Osteocyte (in vitro differentiated cells): ENCODE measurements at regions not wholly inside any gene's neighbourhood (a gene's known extent, or its start where the extent isn't known, plus 50 kb on each side); places are given as distances from the start of the nearest gene placed in this dataset.

Source experiments
- DNase-seq: peaks from one replicate; pipeline ENCODE4 v3.0.0; 2021; ENCODE audit warnings: mixed read lengths; ENCODE audit not compliant: unreplicated experiment; ENCODE audit errors: extremely low spot score
- H3K27ac Mint-ChIP-seq: one replicate; pipeline ENCODE4 v1.8.0; 2021; ENCODE audit warnings: mild to moderate bottlenecking, mixed read lengths; ENCODE audit not compliant: unreplicated experiment
- H3K27me3 Mint-ChIP-seq: one replicate; pipeline ENCODE4 v1.8.0; 2021; ENCODE audit warnings: mixed read lengths; ENCODE audit not compliant: unreplicated experiment
- H3K36me3 Mint-ChIP-seq: one replicate; pipeline ENCODE4 v1.8.0; 2021; ENCODE audit warnings: mixed read lengths; ENCODE audit not compliant: unreplicated experiment
- H3K4me1 Mint-ChIP-seq: one replicate; pipeline ENCODE4 v1.8.0; 2021; ENCODE audit warnings: mixed read lengths; ENCODE audit not compliant: unreplicated experiment
- H3K4me3 Mint-ChIP-seq: one replicate; pipeline ENCODE4 v1.8.0; 2021; ENCODE audit warnings: mild to moderate bottlenecking, moderate library complexity, mixed read lengths; ENCODE audit not compliant: unreplicated experiment
- H3K9me3 Mint-ChIP-seq: one replicate; pipeline ENCODE4 v1.8.0; 2021; ENCODE audit warnings: mixed read lengths; ENCODE audit not compliant: unreplicated experiment
- TF ChIP-seq, protein P1 (sequence below): fragments of 200-600 bp; sonication (generic); IDR thresholded peaks from 2 replicates; pipeline ENCODE4 v1.5.0; 2021; ENCODE audit warnings: antibody characterized with exemption, mild to moderate bottlenecking, moderate library complexity

DNA sequence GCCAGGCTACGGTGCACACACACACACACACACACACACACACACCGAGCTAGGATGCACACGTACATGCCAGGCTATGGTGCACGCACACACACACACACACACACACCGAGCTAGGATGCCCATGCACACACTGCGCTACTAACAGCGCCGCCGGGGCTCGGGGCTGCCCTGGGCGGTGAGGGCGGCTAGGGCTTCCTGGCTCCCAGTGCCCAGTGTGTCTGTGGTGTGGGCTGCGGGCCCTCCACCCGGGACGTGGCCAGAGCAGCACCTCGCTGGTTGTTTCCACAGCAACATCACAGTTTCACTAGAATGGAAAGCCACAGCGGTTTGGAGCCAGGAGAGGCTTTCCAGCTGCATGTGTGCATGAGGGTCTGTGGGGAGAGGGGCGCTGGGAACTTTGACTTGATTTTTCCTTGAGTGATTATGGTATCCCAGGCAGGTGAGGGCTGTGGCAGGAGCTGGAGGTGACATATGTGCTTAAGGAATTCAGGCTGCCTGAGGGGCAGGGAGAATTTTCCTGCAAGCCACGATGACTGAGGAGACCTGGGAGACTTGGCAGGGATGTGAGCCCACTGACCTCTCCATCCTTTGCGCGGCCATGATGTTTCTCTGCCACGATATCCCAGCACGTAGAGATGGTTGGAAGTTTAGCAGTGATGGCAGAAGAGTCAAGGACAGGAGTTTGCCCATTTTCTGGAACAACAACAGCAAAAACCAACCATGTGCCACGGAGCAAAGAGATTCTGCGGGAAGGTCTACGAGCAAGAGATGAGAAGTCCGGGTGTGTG, 195.9 kb downstream of the SNX19 start:
- Mint-ChIP-seq H3K4me3 (no peak overlapping the region), H3K27ac (no peak overlapping the region), H3K9me3 (no peaks in the 10 kb centered on the region), H3K36me3 (peaks cover 2% of the 10 kb centered on the region), H3K4me1 (peaks cover 55% of the 10 kb centered on the region), H3K27me3 (no peaks in the 10 kb centered on the region)
- peak; percentile 75 for DNase-seq
- TF ChIP-seq, protein P1, sequence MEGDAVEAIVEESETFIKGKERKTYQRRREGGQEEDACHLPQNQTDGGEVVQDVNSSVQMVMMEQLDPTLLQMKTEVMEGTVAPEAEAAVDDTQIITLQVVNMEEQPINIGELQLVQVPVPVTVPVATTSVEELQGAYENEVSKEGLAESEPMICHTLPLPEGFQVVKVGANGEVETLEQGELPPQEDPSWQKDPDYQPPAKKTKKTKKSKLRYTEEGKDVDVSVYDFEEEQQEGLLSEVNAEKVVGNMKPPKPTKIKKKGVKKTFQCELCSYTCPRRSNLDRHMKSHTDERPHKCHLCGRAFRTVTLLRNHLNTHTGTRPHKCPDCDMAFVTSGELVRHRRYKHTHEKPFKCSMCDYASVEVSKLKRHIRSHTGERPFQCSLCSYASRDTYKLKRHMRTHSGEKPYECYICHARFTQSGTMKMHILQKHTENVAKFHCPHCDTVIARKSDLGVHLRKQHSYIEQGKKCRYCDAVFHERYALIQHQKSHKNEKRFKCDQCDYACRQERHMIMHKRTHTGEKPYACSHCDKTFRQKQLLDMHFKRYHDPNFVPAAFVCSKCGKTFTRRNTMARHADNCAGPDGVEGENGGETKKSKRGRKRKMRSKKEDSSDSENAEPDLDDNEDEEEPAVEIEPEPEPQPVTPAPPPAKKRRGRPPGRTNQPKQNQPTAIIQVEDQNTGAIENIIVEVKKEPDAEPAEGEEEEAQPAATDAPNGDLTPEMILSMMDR = no peak

DNA sequence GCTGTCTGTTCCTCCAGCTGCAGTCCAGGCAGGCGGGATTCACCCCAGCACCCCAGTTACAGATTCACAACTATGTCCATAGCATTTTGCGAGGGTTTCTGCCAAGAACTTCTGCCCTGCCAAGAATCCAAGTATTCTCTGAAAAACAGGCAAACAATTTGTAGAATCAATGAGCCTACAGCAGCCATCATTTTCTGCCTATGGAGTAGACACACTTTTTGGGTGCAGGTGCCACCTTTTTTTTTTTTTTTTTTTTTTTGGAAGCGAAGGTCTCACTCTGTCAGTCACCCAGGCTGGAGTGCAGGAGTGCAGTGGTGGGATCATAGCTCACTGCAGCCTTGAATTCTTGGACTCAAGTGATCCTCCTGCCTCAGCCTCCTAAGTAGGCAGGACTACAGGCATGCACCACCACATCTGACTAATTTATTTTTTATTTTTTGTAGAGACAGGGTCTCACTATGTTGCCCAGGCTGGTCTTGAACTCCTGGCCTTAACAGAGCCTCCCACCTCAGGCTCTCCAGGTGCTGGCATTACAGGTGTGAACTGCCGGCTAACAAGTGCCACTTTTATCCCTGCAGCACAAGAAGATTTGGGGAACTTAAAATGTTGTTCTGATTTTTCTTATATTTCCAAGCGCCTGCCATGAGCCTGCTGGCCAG, 195.1 kb downstream of the SNX19 start:
- DNase-seq = peak; percentile 11
- Mint-ChIP-seq H3K4me3 (no peak overlapping the region), H3K4me1 (peaks cover 61% of the 10 kb centered on the region), H3K27me3 (no peaks in the 10 kb centered on the region), H3K9me3 (no peaks in the 10 kb centered on the region), H3K36me3 (peaks cover 2% of the 10 kb centered on the region), H3K27ac (no peak overlapping the region)
- TF ChIP-seq, protein P1 = no peak

DNA sequence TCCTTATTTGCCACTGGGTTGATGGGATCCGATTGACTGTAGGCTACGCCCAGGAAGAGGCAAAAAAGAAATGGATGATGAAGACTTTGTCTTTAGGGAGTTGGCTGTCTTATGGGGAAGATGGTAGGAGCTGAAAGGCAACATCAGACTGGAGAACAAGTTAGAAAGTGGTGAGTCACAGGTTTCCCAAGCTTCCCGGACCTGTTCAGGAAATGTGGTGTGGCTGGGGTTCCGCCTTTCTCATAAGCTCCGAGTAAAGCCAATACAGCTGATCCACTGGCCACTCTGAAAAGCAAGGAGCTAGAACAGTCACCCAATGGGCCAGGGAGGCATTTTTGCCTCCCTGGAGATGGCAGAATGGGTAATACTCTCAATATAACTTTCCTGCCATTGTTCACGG, 194.5 kb downstream of the SNX19 start:
- Mint-ChIP-seq H3K4me3 (no peak overlapping the region), H3K27ac (no peak overlapping the region), H3K27me3 (no peaks in the 10 kb centered on the region), H3K36me3 (peaks cover 2% of the 10 kb centered on the region), H3K4me1 (peaks cover 62% of the 10 kb centered on the region), H3K9me3 (no peaks in the 10 kb centered on the region)
- DNase-seq = peak; percentile 15
- TF ChIP-seq, protein P1 = no peak

DNA sequence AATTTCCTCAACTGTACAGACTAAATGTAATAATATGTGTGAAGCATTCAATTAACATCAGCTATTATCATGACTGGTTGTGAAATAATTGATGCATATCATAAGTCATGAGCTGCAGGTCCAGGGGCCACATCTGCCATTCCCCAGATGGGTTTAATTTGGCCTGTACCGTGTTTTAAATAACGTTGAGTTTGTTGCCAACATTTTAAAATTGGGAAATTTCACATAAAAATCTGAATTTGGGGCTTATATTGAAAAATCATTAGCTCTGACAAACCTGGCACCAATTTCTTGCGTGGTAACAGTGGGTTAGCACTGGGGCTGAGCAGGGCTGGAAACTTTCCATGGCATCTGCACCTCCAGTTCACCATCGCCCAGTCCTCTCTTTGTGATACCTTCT, 193.9 kb downstream of the SNX19 start:
- Mint-ChIP-seq H3K36me3 (peaks cover 2% of the 10 kb centered on the region), H3K9me3 (no peaks in the 10 kb centered on the region), H3K27ac (no peak overlapping the region), H3K4me1 (peaks cover 68% of the 10 kb centered on the region), H3K4me3 (no peak overlapping the region), H3K27me3 (no peaks in the 10 kb centered on the region)
- peak; percentile 17 for DNase-seq
- TF ChIP-seq, protein P1 = no peak
